Keratinocyte (primary cell): ENCODE measurements at regions not wholly inside any gene's neighbourhood (a gene's known extent, or its start where the extent isn't known, plus 50 kb on each side); places are given as distances from the start of the nearest gene placed in this dataset.

Experiments
- DNase-seq: peaks from one replicate; pipeline ENCODE4 v3.0.0-alpha.2; 2011; ENCODE audit warnings: low read depth, missing footprints, low spot score
- FAIRE-seq: peaks from 2 replicates; lab custom pipeline; 2011; peaks lifted over from hg19 to GRCh38; lab: Jason Lieb, UNC
- H2AFZ ChIP-seq: 2 replicates; pipeline ENCODE4 v1.6.0; 2012; ENCODE audit warnings: low read length, control low read depth, inconsistent platforms; ENCODE audit not compliant: control insufficient read depth
- H3K27ac ChIP-seq: 2 replicates; pipeline ENCODE4 v1.5.1; 2011; ENCODE audit warnings: low read length; ENCODE audit not compliant: control insufficient read depth, insufficient read depth
- H3K27me3 ChIP-seq: 3 replicates; pipeline ENCODE4 v1.6.0; 2011; ENCODE audit warnings: low read length; ENCODE audit not compliant: control insufficient read depth, insufficient read depth; ENCODE audit errors: extremely low read depth
- H3K36me3 ChIP-seq, 2 experiments: 2 replicates in 1 of 2; 3 replicates in 1 of 2; pipeline ENCODE4 v1.5.1; 2011; ENCODE audit warnings: low read length in 2 of 2, mild to moderate bottlenecking in 1 of 2; ENCODE audit not compliant: control insufficient read depth in 2 of 2, insufficient read depth in 2 of 2; ENCODE audit errors: extremely low read depth in 1 of 2
- H3K4me1 ChIP-seq: 3 replicates; pipeline ENCODE4 v1.5.1; 2011; ENCODE audit warnings: low read length; ENCODE audit not compliant: control insufficient read depth, insufficient read depth; ENCODE audit errors: extremely low read depth
- H3K4me2 ChIP-seq: 3 replicates; pipeline ENCODE4 v1.6.0; 2011; ENCODE audit warnings: low read depth, low read length; ENCODE audit not compliant: control insufficient read depth, insufficient read depth; ENCODE audit errors: extremely low read depth
- H3K4me3 ChIP-seq, 3 experiments: fragments of 200-600 bp in 1 of 3; sonication (generic) in 1 of 3; 2 replicates in 2 of 3; 3 replicates in 1 of 3; pipeline ENCODE4 v1.5.1; 2011 to 2016; ENCODE audit warnings: low read length in 3 of 3, mild to moderate bottlenecking in 3 of 3, control low read depth in 2 of 3, inconsistent platforms in 1 of 3, low read depth in 1 of 3, mixed read lengths in 1 of 3, mixed run types in 1 of 3, moderate library complexity in 1 of 3; ENCODE audit not compliant: control insufficient read depth in 2 of 3, insufficient read depth in 2 of 3; ENCODE audit errors: extremely low read depth in 1 of 3
- H3K79me2 ChIP-seq: 2 replicates; pipeline ENCODE4 v1.6.0; 2012; ENCODE audit warnings: low read length; ENCODE audit not compliant: control insufficient read depth, insufficient read depth
- H3K9ac ChIP-seq: 3 replicates; pipeline ENCODE4 v1.6.0; 2011; ENCODE audit warnings: low read length; ENCODE audit not compliant: control insufficient read depth, insufficient read depth; ENCODE audit errors: extremely low read depth
- H3K9me1 ChIP-seq: 3 replicates; pipeline ENCODE4 v1.6.0; 2011; ENCODE audit warnings: low read length; ENCODE audit not compliant: control insufficient read depth, insufficient read depth; ENCODE audit errors: extremely low read depth
- H3K9me3 ChIP-seq: 2 replicates; pipeline ENCODE4 v1.5.1; 2012; ENCODE audit warnings: low read depth, low read length; ENCODE audit not compliant: control insufficient read depth
- H4K20me1 ChIP-seq: 3 replicates; pipeline ENCODE4 v1.6.0; 2011; ENCODE audit warnings: low read length; ENCODE audit not compliant: control insufficient read depth, insufficient read depth; ENCODE audit errors: extremely low read depth
- EZH2 ChIP-seq: IDR thresholded peaks from one replicate; pipeline ENCODE4 v1.6.1; 2012; ENCODE audit warnings: inconsistent platforms, mild to moderate bottlenecking, low read length, moderate library complexity
- dilution Hi-C: fragments of 300-500 bp; cut with MboI; formaldehyde crosslinking; loops from one replicate; pipeline ENCODE4 v1.7.0; 2020; ENCODE audit warnings: low sequenced_read_pairs; ENCODE audit not compliant: extremely low pct_ligation_motif_present
- TF ChIP-seq, protein P1 (sequence below), 3 experiments: IDR thresholded peaks in 1 of 3; conservative IDR thresholded peaks in 1 of 3; optimal IDR thresholded peaks in 1 of 3; 2 replicates in 2 of 3; 3 replicates in 1 of 3; pipeline versions ENCODE3 to v1.5.1; 2011; ENCODE audit warnings: low read length in 3 of 3, mild to moderate bottlenecking in 3 of 3, moderate library complexity in 2 of 3, control low read depth in 1 of 3, inconsistent platforms in 1 of 3; ENCODE audit not compliant: insufficient read depth in 2 of 3; ENCODE audit errors: extremely low read depth in 1 of 3

DNA sequence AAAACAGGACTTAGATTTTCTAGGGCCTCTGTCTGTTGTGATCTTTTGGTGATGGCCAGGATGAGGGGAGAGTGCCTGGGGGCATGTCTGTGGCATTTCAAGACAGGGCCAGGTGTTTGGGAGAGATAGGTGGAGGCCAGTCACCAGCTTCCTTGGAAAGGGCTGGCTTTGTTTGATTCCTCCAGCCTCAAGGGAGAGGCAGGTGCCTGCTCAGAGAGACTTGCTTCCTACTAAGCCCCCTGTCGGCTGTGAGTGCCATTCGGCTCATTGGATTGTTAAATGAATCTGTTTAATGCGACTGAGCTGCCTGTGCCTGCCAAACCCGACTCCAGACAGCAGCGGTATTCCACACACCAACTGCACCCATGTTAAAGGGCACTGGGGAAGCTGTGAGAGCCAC is 304.1 kb upstream of the COBL start:
- no peak for DNase-seq
- Histone ChIP-seq H3K79me2 (no peaks in the 10 kb centered on the region), H2AFZ (no peak overlapping the region), H3K4me2 (no peak overlapping the region), H3K4me3 (no peak overlapping the region), H3K27ac (no peak overlapping the region), H3K9me1 (no peaks in the 10 kb centered on the region), H3K9me3 (no peaks in the 10 kb centered on the region), H3K4me1 (no peaks in the 10 kb centered on the region), H4K20me1 (no peaks in the 10 kb centered on the region), H3K27me3 (no peaks in the 10 kb centered on the region), H3K36me3 (no peaks in the 10 kb centered on the region), H3K9ac (no peak overlapping the region)
- FAIRE-seq: no peak
- TF ChIP-seq, protein P1, sequence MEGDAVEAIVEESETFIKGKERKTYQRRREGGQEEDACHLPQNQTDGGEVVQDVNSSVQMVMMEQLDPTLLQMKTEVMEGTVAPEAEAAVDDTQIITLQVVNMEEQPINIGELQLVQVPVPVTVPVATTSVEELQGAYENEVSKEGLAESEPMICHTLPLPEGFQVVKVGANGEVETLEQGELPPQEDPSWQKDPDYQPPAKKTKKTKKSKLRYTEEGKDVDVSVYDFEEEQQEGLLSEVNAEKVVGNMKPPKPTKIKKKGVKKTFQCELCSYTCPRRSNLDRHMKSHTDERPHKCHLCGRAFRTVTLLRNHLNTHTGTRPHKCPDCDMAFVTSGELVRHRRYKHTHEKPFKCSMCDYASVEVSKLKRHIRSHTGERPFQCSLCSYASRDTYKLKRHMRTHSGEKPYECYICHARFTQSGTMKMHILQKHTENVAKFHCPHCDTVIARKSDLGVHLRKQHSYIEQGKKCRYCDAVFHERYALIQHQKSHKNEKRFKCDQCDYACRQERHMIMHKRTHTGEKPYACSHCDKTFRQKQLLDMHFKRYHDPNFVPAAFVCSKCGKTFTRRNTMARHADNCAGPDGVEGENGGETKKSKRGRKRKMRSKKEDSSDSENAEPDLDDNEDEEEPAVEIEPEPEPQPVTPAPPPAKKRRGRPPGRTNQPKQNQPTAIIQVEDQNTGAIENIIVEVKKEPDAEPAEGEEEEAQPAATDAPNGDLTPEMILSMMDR (optimal IDR thresholded peaks at IDR 0.05 in 1 of 3, IDR thresholded peaks at IDR 0.05 in 1 of 3, conservative IDR thresholded peaks at IDR 0.05 in 1 of 3; ENCODE audit: extremely low read depth in 1 of 3, insufficient read depth in 2 of 3, low read length in 3 of 3): no peak
- TF ChIP-seq EZH2: no peak
- dilution Hi-C loops: no loop called here

DNA sequence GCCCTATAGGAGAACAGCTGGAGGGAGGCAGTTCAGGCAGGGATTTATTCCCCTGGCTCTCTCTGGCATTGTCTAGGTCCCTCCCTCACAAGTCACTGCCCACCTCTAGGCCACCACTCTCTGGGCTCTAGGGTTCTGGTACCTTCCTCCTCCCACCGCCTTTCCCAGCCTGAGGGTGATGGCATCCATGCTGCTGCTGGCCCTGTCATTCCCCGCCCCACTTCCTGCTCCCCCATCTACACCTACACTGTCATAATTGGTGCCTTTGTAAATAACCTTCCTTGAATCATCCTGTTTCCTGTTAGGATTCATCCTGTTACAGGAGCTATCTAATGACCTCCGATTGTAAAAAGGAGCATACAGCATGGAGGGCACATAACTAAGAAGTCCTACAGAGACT is 303.3 kb upstream of the COBL start:
- H3K9me1 ChIP-seq: no peaks in the 10 kb centered on the region
- no peaks in the 10 kb centered on the region for H3K9me3 ChIP-seq
- H3K36me3 ChIP-seq: no peaks in the 10 kb centered on the region

More for the DNA sequence above, 303.3 kb upstream of the COBL start:
- dilution Hi-C loops: no loop called here
- no peak for DNase-seq
- FAIRE-seq: no peak
- no peaks in the 10 kb centered on the region for H4K20me1 ChIP-seq
- no peak overlapping the region for H3K4me3 ChIP-seq
- no peak overlapping the region for H3K27ac ChIP-seq
- no peaks in the 10 kb centered on the region for H3K4me1 ChIP-seq
- no peak overlapping the region for H3K9ac ChIP-seq
- TF ChIP-seq, protein P1 (optimal IDR thresholded peaks at IDR 0.05 in 1 of 3, IDR thresholded peaks at IDR 0.05 in 1 of 3, conservative IDR thresholded peaks at IDR 0.05 in 1 of 3; ENCODE audit: extremely low read depth in 1 of 3, insufficient read depth in 2 of 3, low read length in 3 of 3): no peak
- no peak for TF ChIP-seq EZH2
- H2AFZ ChIP-seq: no peak overlapping the region
- H3K4me2 ChIP-seq: no peak overlapping the region
- no peaks in the 10 kb centered on the region for H3K79me2 ChIP-seq
- H3K27me3 ChIP-seq: no peaks in the 10 kb centered on the region
